HG03196 (cell line): ENCODE measurements at regions not wholly inside any gene's neighbourhood (a gene's known extent, or its start where the extent isn't known, plus 50 kb on each side); places are given as distances from the start of the nearest gene placed in this dataset.

Experiments
- ATAC-seq: cut with Tn5 transposase; IDR thresholded peaks from one replicate; pipeline ENCODE4 v1.9.1; 2021; ENCODE audit not compliant: unreplicated experiment

DNA sequence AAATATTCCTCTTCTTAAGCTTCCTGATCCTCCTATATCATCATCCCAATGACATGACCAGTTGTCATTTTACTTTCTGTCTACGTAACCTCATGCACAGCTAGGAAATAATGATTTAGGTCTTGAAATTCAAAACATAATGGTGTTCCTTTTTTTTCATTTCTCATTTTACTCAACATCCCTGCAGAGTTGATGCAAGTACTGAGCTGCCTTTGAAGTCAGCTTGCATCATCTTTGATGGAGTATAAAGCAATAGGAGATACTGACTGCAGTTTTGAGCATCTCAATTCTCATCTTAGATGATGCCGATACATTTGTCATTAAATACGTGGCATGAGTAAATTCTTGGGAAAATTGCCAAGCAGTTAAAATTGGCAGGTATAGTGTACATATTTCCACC, 346.1 kb downstream of the ZIC1 start:
- no peak for ATAC-seq

GRCh38 chr3:147756476-147756875, 347.3 kb downstream of the ZIC1 start:
- no peak for ATAC-seq

GRCh38 chr3:147757866-147758265, 348.7 kb downstream of the ZIC1 start:
- ATAC-seq, result no peak

- no peak for ATAC-seq
Measured at GRCh38 chr3:147758771-147759170, 349.6 kb downstream of the ZIC1 start.

DNA sequence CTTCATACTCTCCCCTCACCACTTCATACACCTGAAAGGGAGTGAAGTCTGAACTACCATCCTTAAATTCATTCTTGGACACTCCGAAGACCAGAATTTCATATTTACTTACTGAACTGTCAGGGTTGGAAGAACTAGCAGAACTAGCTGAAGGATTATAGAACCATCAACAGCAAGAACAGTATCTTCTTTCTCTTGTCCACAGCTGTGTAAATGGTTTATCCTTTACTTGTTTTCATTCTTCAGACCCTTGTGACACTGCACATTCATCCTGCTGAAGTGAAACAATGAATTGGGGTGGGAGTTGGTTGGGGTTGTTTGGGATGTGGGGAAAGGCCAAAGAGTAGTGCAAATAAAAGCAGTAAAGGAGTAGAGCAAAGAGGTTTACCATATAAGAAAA, 350.9 kb downstream of the ZIC1 start:
- ATAC-seq, result no peak

- no peak for ATAC-seq
Measured at GRCh38 chr3:147760941-147761340, 351.8 kb downstream of the ZIC1 start.

- no peak for ATAC-seq
Measured at GRCh38 chr3:147773116-147773630, 364.0 kb downstream of the ZIC1 start.

- ATAC-seq, result no peak
Measured at GRCh38 chr3:147775411-147775810, 366.2 kb downstream of the ZIC1 start.

GRCh38 chr3:147775816-147776530, 366.8 kb downstream of the ZIC1 start:
- ATAC-seq, result no peak

DNA sequence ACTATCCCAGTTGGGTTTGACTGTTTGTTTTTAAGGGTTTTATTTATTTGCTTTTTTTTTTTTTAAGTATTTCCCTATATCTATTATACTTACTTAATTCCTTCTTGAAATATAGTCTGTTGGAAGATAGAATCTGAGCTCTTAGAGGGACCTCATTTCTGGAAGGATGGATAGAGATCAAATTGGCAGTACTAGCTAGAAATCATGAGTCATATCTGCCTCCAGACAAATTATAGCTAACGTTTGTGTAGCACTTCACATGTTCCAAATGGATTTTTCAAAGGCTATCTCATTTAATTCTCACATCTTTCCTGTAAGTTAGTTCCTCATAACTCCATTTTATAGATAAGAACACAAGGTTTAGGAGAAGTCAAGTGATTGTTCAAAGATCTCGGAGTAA, 384.7 kb downstream of the ZIC1 start:
- no peak for ATAC-seq

DNA sequence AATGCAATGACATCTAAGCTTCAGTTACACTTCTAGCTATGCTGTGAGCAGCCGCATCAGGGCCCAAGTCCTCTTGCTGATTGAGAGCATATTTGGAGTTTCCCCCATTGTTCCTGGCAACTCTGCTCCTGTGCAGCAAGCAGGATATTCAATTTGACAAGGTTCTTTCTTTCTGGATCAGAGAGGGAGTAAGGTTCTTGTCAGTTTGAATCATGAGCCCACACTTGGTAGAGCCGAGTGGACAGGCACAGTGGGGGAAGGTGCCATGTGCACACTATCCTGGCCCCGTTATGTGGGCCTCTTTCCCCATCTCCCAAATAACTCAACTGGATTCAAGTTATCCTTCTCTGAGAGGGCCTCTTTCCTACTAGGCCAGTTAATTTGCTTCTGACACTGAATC, 385.4 kb downstream of the ZIC1 start:
- no peak for ATAC-seq

GRCh38 chr3:147795418-147795817, 386.3 kb downstream of the ZIC1 start:
- ATAC-seq, result no peak

GRCh38 chr3:147797095-147797494, 387.9 kb downstream of the ZIC1 start:
- ATAC-seq, result no peak

GRCh38 chr3:147799601-147800000, 390.4 kb downstream of the ZIC1 start:
- ATAC-seq, result no peak

DNA sequence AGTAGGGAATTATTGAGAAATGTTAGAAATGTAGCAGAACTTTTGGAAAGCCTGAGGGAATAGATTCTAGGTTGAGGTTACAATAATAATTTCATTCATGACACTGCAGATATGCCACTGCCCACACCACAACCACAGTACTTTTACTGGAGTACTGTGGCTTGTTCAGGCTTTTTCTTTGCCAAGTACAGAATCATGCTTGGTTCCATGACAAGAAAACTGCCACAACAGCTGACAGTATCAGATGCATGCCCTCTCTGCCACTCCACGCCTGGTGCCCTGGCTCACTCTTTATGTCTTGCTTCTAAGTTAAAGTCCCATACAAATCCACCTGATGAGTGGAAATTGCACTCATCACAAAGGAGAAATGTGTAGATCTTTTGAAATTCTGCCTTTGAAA, 398.6 kb downstream of the ZIC1 start:
- ATAC-seq, result no peak

DNA sequence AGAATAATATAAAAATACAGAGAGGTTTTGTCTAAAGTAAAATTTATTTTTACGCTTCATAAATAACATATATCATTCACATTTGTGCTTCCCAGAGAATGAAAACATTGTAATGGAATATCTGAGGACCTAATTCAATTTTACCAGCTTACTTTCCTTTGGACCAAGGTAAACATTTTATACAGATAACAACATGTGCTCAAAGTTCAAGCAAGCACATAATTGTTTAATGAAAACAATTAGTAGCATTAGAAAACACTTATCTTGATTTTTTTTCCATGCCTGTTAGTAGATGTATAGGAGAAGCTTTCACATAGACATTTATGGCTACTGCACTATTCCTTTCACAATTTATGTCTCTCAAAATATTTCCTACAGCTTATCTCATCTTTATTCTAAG, 400.0 kb downstream of the ZIC1 start:
- no peak for ATAC-seq

DNA sequence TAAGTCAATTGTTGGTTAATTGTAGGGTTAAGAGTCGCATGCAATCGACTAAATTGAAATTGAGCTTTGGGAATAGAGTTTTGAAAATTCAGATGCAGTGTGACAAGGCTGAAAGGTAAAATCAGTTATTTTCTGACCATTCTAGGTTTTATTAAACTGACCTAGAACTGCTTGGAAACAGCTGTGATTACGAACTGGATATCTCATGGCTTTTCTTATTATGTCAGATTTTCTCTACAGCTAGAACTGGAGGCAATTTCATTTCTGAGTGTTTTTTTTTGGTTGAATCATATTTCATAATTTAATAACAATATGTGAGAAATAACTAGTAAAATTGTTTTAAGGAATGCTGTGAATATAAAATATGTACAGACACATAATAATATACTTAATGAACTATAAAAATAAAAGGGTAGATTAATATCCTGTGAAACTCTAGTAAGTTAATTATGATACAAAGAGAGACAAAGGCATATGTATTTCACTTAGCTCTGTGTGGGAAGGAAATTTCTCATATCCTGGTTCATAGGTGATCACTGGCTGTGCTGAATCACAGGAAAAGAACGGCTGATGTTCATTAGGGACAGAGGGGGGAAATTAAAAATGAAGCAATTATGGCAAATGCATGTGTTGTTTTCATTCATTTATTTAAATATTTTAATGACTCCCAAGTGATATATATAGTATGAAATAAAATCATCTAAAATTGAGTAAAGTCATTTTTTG, 403.2 kb downstream of the ZIC1 start:
- no peak for ATAC-seq

- no peak for ATAC-seq
Measured at GRCh38 chr3:147813256-147813655, 404.1 kb downstream of the ZIC1 start.

- ATAC-seq, result no peak
Measured at GRCh38 chr3:147816752-147817151, 407.6 kb downstream of the ZIC1 start.

GRCh38 chr3:147832611-147833010, 423.4 kb downstream of the ZIC1 start:
- no peak for ATAC-seq

- no peak for ATAC-seq
Measured at GRCh38 chr3:147836330-147836729, 427.2 kb downstream of the ZIC1 start.

DNA sequence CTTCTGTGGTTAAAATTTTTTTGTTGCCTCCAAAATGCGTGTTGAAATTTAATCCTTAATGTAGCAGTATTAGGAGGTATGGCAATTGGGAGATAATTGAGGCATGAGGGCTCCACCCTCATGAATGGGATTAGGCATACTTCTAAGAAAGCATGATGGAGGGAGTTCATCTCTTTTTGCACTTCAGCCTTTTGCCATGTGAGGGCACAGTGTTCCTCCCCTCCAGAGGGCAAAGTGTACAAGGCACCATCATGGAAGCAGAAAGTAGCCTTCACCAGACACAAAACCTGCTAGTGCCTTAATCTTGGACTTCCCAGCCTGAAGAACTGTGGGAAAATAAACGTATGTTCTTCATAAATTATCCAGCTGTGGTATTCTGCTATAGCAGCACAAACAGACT, 429.5 kb downstream of the ZIC1 start:
- no peak for ATAC-seq
